GM20000 (cell line): ENCODE measurements at regions not wholly inside any gene's neighbourhood (a gene's known extent, or its start where the extent isn't known, plus 50 kb on each side); places are given as distances from the start of the nearest gene placed in this dataset.
A peak's percentile ranks its signal among the peaks of the same experiment; 100 is the strongest.

Experiments
- DNase-seq: peaks from one replicate; pipeline ENCODE4 v3.0.0; 2012; ENCODE audit warnings: low spot score
- TF ChIP-seq, protein P1 (sequence below): IDR thresholded peaks from 2 replicates; pipeline ENCODE4 v1.5.1; 2012; ENCODE audit warnings: mild to moderate bottlenecking, control low read depth; ENCODE audit errors: extremely low read depth, missing control alignments

DNA sequence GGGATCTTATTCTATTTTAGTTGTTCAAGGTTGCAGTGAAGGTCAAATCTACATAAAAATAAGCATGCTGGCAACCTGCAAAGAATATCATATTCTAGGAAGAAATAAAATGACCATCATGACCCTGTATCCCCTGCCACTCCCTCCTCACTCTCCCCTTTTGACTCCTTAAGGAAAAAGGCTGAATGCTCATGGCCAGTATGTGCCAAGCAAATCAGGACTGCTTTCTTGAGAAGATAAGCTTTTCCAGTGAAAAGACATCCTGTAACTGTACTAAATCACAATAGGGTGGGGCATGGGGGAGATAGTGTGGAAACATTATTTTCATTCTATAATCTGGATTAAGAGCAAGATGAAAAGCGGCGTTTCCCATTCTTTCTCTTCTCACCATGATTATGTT lies 100.6 kb upstream of the LIFR start:
- TF ChIP-seq, protein P1, sequence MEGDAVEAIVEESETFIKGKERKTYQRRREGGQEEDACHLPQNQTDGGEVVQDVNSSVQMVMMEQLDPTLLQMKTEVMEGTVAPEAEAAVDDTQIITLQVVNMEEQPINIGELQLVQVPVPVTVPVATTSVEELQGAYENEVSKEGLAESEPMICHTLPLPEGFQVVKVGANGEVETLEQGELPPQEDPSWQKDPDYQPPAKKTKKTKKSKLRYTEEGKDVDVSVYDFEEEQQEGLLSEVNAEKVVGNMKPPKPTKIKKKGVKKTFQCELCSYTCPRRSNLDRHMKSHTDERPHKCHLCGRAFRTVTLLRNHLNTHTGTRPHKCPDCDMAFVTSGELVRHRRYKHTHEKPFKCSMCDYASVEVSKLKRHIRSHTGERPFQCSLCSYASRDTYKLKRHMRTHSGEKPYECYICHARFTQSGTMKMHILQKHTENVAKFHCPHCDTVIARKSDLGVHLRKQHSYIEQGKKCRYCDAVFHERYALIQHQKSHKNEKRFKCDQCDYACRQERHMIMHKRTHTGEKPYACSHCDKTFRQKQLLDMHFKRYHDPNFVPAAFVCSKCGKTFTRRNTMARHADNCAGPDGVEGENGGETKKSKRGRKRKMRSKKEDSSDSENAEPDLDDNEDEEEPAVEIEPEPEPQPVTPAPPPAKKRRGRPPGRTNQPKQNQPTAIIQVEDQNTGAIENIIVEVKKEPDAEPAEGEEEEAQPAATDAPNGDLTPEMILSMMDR = no peak

GRCh38 chr5:38660194-38660668 lies 103.8 kb upstream of the LIFR start:
- TF ChIP-seq, protein P1 = no peak
- DNase-seq = no peak

More for the DNA sequence above, 100.6 kb upstream of the LIFR start:
- no peak for DNase-seq

DNA sequence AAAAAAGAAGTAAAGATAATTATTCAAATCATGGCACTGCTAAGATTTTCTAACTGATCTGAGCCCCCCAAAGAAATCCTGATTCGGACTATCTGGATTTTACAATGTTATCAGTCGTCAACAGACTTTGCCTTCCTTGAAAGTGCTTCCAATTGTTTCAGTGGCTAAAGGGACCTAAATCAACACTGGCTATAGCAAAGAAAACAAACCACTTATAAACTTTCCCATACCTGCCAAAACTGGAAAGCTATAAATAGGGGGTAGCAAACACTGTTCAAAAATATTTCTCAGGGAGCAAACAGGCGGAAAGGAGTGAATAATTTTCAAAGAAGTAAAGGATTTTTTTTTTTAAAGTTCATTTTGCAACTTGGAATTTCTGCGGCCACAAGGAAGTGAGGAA lies 105.6 kb upstream of the LIFR start:
- no peak for DNase-seq
- TF ChIP-seq, protein P1 = no peak

DNA sequence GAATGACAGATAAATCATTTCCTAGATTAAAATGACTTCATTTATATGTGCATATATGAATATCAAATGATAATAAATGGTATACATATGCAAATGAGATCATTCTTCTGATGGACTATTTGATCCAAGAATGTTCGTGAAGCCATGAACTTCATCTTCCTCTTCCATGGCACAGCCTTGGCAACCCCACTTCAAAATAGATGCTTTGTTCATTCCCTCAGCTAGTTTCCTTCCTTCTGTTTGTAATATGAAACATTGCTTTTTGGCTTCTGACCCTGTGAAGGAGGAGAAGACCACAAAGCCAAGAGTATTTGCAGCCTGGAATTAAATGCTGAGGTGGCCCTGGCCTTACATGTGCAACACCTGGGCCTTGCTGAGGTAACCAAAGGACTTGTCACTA lies 106.8 kb upstream of the LIFR start:
- no peak for DNase-seq
- TF ChIP-seq, protein P1 = no peak

- DNase-seq = peak; percentile 11
- TF ChIP-seq, protein P1 = peak; percentile 6
These were observed 110.4 kb upstream of the LIFR start for GRCh38 chr5:38666668-38667498.

- no peak for DNase-seq
- TF ChIP-seq, protein P1 = no peak
These were observed 111.0 kb upstream of the LIFR start for GRCh38 chr5:38667499-38667776.

DNA sequence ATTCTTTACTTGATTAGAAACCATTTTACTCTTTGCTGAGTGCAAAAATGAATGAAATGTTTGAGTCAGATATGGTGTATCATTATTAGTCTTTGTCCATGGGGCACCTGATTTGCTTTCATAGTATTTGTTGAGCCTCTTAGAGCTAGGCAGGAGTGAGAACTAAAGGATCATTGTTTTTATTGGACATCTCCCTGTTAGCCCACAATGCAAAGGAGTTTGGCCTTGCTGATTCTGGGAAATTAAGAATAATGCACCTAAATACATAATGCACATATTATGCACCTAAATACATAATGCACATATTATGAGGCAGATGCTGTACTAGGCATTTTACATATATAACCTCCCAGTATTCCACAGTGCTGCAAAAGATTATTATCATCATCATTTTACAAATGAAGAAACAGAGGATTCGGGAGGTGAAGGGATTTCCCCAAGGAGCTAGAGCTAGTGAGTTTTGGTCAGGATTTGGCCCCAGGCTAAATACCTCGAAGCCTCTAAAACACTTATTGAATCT lies 113.0 kb upstream of the LIFR start:
- TF ChIP-seq, protein P1 = no peak
- no peak for DNase-seq
